ENCODE measurements at regions not wholly inside any gene's neighbourhood (a gene's known extent, or its start where the extent isn't known, plus 50 kb on each side); places are given as distances from the start of the nearest gene placed in this dataset.

- no peak for TF ChIP-seq CTCF (IDR thresholded peaks at IDR 0.05; ENCODE audit: borderline replicate concordance, extremely low read depth, low read length, poor library complexity, severe bottlenecking)
- TF ChIP-seq EZH2 (IDR thresholded peaks at IDR 0.05; ENCODE audit: borderline replicate concordance, low read depth, low read length, severe bottlenecking), result no peak
Observed at GRCh38 chr5:36519881-36520280, 86.5 kb upstream of the SLC1A3 start.
